CD14-positive monocyte (primary cell): ENCODE measurements at regions not wholly inside any gene's neighbourhood (a gene's known extent, or its start where the extent isn't known, plus 50 kb on each side); places are given as distances from the start of the nearest gene placed in this dataset.

Experiments used
- DNase-seq, 3 donors: peaks; one replicate each; pipeline ENCODE4 v3.0.0-alpha.2; 2011 to 2022
- H2AFZ ChIP-seq: 2 replicates; pipeline ENCODE4 v1.6.0; 2012; ENCODE audit warnings: mild to moderate bottlenecking, low read depth, low read length, inconsistent platforms; ENCODE audit not compliant: insufficient read depth, poor library complexity, severe bottlenecking
- H3K27ac ChIP-seq, 2 donors: 1 replicate in 1 of 2; 2 replicates in 1 of 2; pipeline ENCODE4 v1.5.1; 2012 to 2013; ENCODE audit warnings: low read length in 2 of 2, control low read depth in 1 of 2, inconsistent platforms in 1 of 2, low read depth in 1 of 2, mild to moderate bottlenecking in 1 of 2
- H3K27me3 ChIP-seq, 2 donors: one replicate each; pipeline versions ENCODE4 v1.6.0 to v1.6.1; 2011 to 2013; ENCODE audit warnings: low read length in 2 of 2; ENCODE audit not compliant: control insufficient read depth in 2 of 2, insufficient read depth in 2 of 2
- H3K36me3 ChIP-seq, 2 donors: replicated peaks in 1 of 2; 1 replicate in 1 of 2; 2 replicates in 1 of 2; pipeline versions ENCODE4 v1.5.1 to v1.6.1; 2012 to 2013; ENCODE audit warnings: low read length in 2 of 2, control low read depth in 1 of 2, inconsistent platforms in 1 of 2, mild to moderate bottlenecking in 1 of 2; ENCODE audit not compliant: insufficient read depth in 2 of 2, control insufficient read depth in 1 of 2
- H3K4me1 ChIP-seq, 2 donors: 1 replicate in 1 of 2; 2 replicates in 1 of 2; pipeline versions ENCODE4 v1.5.1 to v1.6.1; 2012 to 2013; ENCODE audit warnings: low read length in 2 of 2, control low read depth in 1 of 2, inconsistent platforms in 1 of 2, mild to moderate bottlenecking in 1 of 2, moderate library complexity in 1 of 2; ENCODE audit not compliant: insufficient read depth in 2 of 2, control insufficient read depth in 1 of 2
- H3K4me2 ChIP-seq: replicated peaks from 2 replicates; pipeline ENCODE3; 2012; ENCODE audit warnings: low read length, moderate library complexity, mild to moderate bottlenecking; ENCODE audit not compliant: poor library complexity, severe bottlenecking; ENCODE audit errors: extremely low read depth
- H3K4me3 ChIP-seq, 3 experiments: fragments of 200-600 bp in 1 of 3; sonication (generic) in 1 of 3; replicated peaks in 1 of 3; 1 replicate in 2 of 3; 2 replicates in 1 of 3; pipeline ENCODE4 v1.5.1; 2011 to 2013; ENCODE audit warnings: low read length in 3 of 3, mild to moderate bottlenecking in 3 of 3, control low read depth in 2 of 3, low read depth in 2 of 3, inconsistent platforms in 1 of 3, moderate library complexity in 1 of 3
- H3K79me2 ChIP-seq: 2 replicates; pipeline ENCODE4 v1.6.0; 2012; ENCODE audit warnings: mild to moderate bottlenecking, control low read depth, inconsistent platforms, low read length, moderate library complexity; ENCODE audit not compliant: insufficient read depth
- H3K9ac ChIP-seq: 2 replicates; pipeline ENCODE4 v1.6.0; 2017; ENCODE audit warnings: low read length, mild to moderate bottlenecking; ENCODE audit not compliant: insufficient read depth, poor library complexity, severe bottlenecking
- H3K9me3 ChIP-seq, 2 donors: replicated peaks in 1 of 2; 1 replicate in 1 of 2; 2 replicates in 1 of 2; pipeline versions ENCODE4 v1.5.1 to v1.6.1; 2012 to 2013; ENCODE audit warnings: low read length in 2 of 2, control low read depth in 1 of 2; ENCODE audit not compliant: control insufficient read depth in 1 of 2, insufficient read depth in 1 of 2
- H4K20me1 ChIP-seq: 2 replicates; pipeline ENCODE4 v1.6.0; 2012; ENCODE audit warnings: mild to moderate bottlenecking, low read length, control low read depth, moderate library complexity; ENCODE audit not compliant: insufficient read depth
- H3K27ac Mint-ChIP-seq, 7 donors: one replicate each; pipeline ENCODE4 v1.8.0; 2020; ENCODE audit warnings: mild to moderate bottlenecking in 7 of 7, mixed read lengths in 7 of 7, moderate library complexity in 6 of 7, inconsistent platforms in 2 of 7
- H3K27me3 Mint-ChIP-seq, 3 donors: one replicate each; pipeline ENCODE4 v1.8.0; 2021 to 2022; ENCODE audit warnings: low read depth in 3 of 3, mild to moderate bottlenecking in 3 of 3, mixed read lengths in 3 of 3, moderate library complexity in 3 of 3, inconsistent platforms in 1 of 3
- H3K36me3 Mint-ChIP-seq, 2 donors: one replicate each; pipeline ENCODE4 v1.8.0; 2020; ENCODE audit warnings: mixed read lengths in 2 of 2, inconsistent platforms in 1 of 2, mild to moderate bottlenecking in 1 of 2
- H3K4me1 Mint-ChIP-seq: one replicate; pipeline ENCODE4 v1.8.0; 2020; ENCODE audit warnings: mild to moderate bottlenecking, mixed read lengths
- H3K4me3 Mint-ChIP-seq, 2 donors: one replicate each; pipeline ENCODE4 v1.8.0; 2020; ENCODE audit warnings: mild to moderate bottlenecking in 2 of 2, mixed read lengths in 2 of 2, moderate library complexity in 1 of 2
- H3K9me3 Mint-ChIP-seq, 7 donors: one replicate each; pipeline ENCODE4 v1.8.0; 2020 to 2022; ENCODE audit warnings: mixed read lengths in 7 of 7, mild to moderate bottlenecking in 6 of 7, moderate library complexity in 6 of 7, inconsistent platforms in 2 of 7
- CTCF ChIP-seq: fragments of 200-600 bp; IDR thresholded peaks from one replicate; pipeline ENCODE4 v1.8.0; 2022; ENCODE audit warnings: antibody characterized with exemption, mild to moderate bottlenecking
- WGBS: methylation state at CpG from one replicate; pipeline ENCODE4 v1.1.5; 2013; ENCODE audit warnings: missing lambda C conversion rate; ENCODE audit not compliant: insufficient coverage; 5-methylcytosine and 5-hydroxymethylcytosine counted together
- intact Hi-C, 2 donors: fragments of 100-400 bp; cut with micrococcal nuclease; formaldehyde crosslinking; loops; one replicate each; pipeline versions ENCODE4 v1.15.0 to v1.15.1; 2023

- intact Hi-C loops, result no loop called here
- H3K36me3 Mint-ChIP-seq, result no peaks in the 10 kb centered on the region
- no peaks in the 10 kb centered on the region for H3K9me3 Mint-ChIP-seq
- Histone ChIP-seq H3K9me3 (no peaks in the 10 kb centered on the region), H3K79me2 (no peaks in the 10 kb centered on the region), H4K20me1 (no peaks in the 10 kb centered on the region), H3K36me3 (no peaks in the 10 kb centered on the region), H3K27me3 (no peaks in the 10 kb centered on the region), H2AFZ (no peak overlapping the region), H3K4me1 (peaks cover 0 to 6% of the 10 kb centered on the region in 2 donors), H3K4me3 (no peak overlapping the region), H3K27ac (no peak overlapping the region), H3K4me2 (no peak overlapping the region), H3K9ac (no peak overlapping the region)
- peaks cover 9% of the 10 kb centered on the region for H3K4me1 Mint-ChIP-seq
- H3K4me3 Mint-ChIP-seq, result no peak overlapping the region
- no peak for DNase-seq
- TF ChIP-seq CTCF, result no peak
- WGBS, result 96% methylated on average over 7 of the region's 7 CpGs
- H3K27me3 Mint-ChIP-seq, result peaks cover 0 to 7% (median 3%) of the 10 kb centered on the region in 3 donors
- H3K27ac Mint-ChIP-seq, result no peak overlapping the region
Measured at GRCh38 chr10:78695846-78696245, 372.9 kb upstream of the ZMIZ1 start.

- Histone ChIP-seq H3K36me3 (no peaks in the 10 kb centered on the region), H3K9ac (no peak overlapping the region), H2AFZ (no peak overlapping the region), H3K27me3 (no peaks in the 10 kb centered on the region), H3K4me3 (no peak overlapping the region), H3K4me1 (peaks cover 0 to 6% of the 10 kb centered on the region in 2 donors), H3K4me2 (no peak overlapping the region), H3K27ac (no peak overlapping the region), H3K79me2 (no peaks in the 10 kb centered on the region), H4K20me1 (no peaks in the 10 kb centered on the region), H3K9me3 (no peaks in the 10 kb centered on the region)
- Mint-ChIP-seq H3K36me3 (no peaks in the 10 kb centered on the region), H3K4me1 (peaks cover 10% of the 10 kb centered on the region), H3K4me3 (no peak overlapping the region), H3K27ac (no peak overlapping the region), H3K9me3 (no peaks in the 10 kb centered on the region), H3K27me3 (peaks cover 0 to 5% (median 3%) of the 10 kb centered on the region in 3 donors)
- DNase-seq, result no peak
- no CpG with 5 or more reads among the region's 5 CpGs for WGBS
- intact Hi-C loops, result no loop called here
- TF ChIP-seq CTCF, result no peak
Measured at GRCh38 chr10:78696791-78697395, 371.9 kb upstream of the ZMIZ1 start.
